GM12872 (cell line): ENCODE measurements at regions not wholly inside any gene's neighbourhood (a gene's known extent, or its start where the extent isn't known, plus 50 kb on each side); places are given as distances from the start of the nearest gene placed in this dataset.

ENCODE experiments used
- CTCF ChIP-seq: IDR thresholded peaks from 3 replicates; pipeline ENCODE4 v1.5.1; 2011; ENCODE audit warnings: low read depth, mild to moderate bottlenecking, low read length, moderate library complexity; ENCODE audit not compliant: insufficient read depth

GRCh38 chrX:68895341-68895755, 66.5 kb downstream of the EFNB1 start:
- TF ChIP-seq CTCF = no peak

- no peak for TF ChIP-seq CTCF
Observed at GRCh38 chrX:68894513-68895340, 65.9 kb downstream of the EFNB1 start.

- TF ChIP-seq CTCF = no peak
Observed at GRCh38 chrX:68894142-68894512, 65.3 kb downstream of the EFNB1 start.

- no peak for TF ChIP-seq CTCF
Observed at GRCh38 chrX:68892651-68893050, 63.8 kb downstream of the EFNB1 start.

- no peak for TF ChIP-seq CTCF
Observed at GRCh38 chrX:68892134-68892533, 63.3 kb downstream of the EFNB1 start.
